HEK293T (cell line): ENCODE measurements at regions not wholly inside any gene's neighbourhood (a gene's known extent, or its start where the extent isn't known, plus 50 kb on each side); places are given as distances from the start of the nearest gene placed in this dataset.

ENCODE experiments used
- CTCF ChIA-PET: fragments of 350-600 bp; formaldehyde crosslinking; extraction: SDS; loops from one replicate; lab custom pipeline; 2021; ENCODE audit warnings: antibody characterized with exemption, inconsistent platforms; lab: Yijun Ruan, JAX
- POLR2A ChIA-PET: fragments of 350-600 bp; formaldehyde crosslinking; extraction: SDS; loops from one replicate; lab custom pipeline; 2020; ENCODE audit warnings: antibody characterized with exemption, inconsistent platforms; lab: Yijun Ruan, JAX
- DNase-seq: peaks from one replicate; pipeline ENCODE4 v3.0.0; 2012; ENCODE audit warnings: mixed read lengths; ENCODE audit errors: extremely low spot score
- ARNT ChIP-seq: fragments of 450-650 bp; IDR thresholded peaks from 2 replicates; pipeline ENCODE4 v1.6.1; 2017; ENCODE audit warnings: mild to moderate bottlenecking
- BHLHE40 ChIP-seq: fragments of 450-650 bp; IDR thresholded peaks from 2 replicates; pipeline ENCODE4 v1.6.1; 2016; ENCODE audit warnings: mild to moderate bottlenecking, moderate library complexity, borderline replicate concordance
- CTBP1 ChIP-seq: fragments of 450-650 bp; IDR thresholded peaks from 2 replicates; pipeline ENCODE4 v1.6.1; 2016; ENCODE audit warnings: borderline replicate concordance
- ELF4 ChIP-seq: fragments of 450-650 bp; IDR thresholded peaks from 2 replicates; pipeline ENCODE4 v1.6.1; 2017; ENCODE audit warnings: antibody characterized with exemption
- FOXA1 ChIP-seq: fragments of 450-650 bp; IDR thresholded peaks from 2 replicates; pipeline ENCODE4 v1.6.1; 2016; ENCODE audit warnings: mild to moderate bottlenecking
- FOXK2 ChIP-seq: fragments of 450-650 bp; IDR thresholded peaks from 2 replicates; pipeline ENCODE4 v1.6.1; 2016; ENCODE audit warnings: mild to moderate bottlenecking
- FOXM1 ChIP-seq: fragments of 450-650 bp; IDR thresholded peaks from 2 replicates; pipeline ENCODE4 v1.6.1; 2017; ENCODE audit warnings: mild to moderate bottlenecking, borderline replicate concordance
- HDGF ChIP-seq: fragments of 450-650 bp; IDR thresholded peaks from 2 replicates; pipeline ENCODE4 v1.6.1; 2017; ENCODE audit warnings: antibody characterized with exemption, borderline replicate concordance
- L3MBTL2 ChIP-seq: fragments of 450-650 bp; conservative IDR thresholded peaks from 2 replicates; pipeline ENCODE4 v1.6.1; 2016; ENCODE audit warnings: mild to moderate bottlenecking
- LEF1 ChIP-seq: fragments of 450-650 bp; IDR thresholded peaks from 2 replicates; pipeline ENCODE4 v1.6.1; 2017; ENCODE audit warnings: mild to moderate bottlenecking, borderline replicate concordance
- NFRKB ChIP-seq: fragments of 450-650 bp; IDR thresholded peaks from 2 replicates; pipeline ENCODE4 v1.6.1; 2016; ENCODE audit warnings: mild to moderate bottlenecking, moderate library complexity
- PKNOX1 ChIP-seq: fragments of 450-650 bp; IDR thresholded peaks from 2 replicates; pipeline ENCODE4 v1.6.1; 2016
- SP1 ChIP-seq: fragments of 450-650 bp; IDR thresholded peaks from 2 replicates; pipeline ENCODE4 v1.6.1; 2017
- SUZ12 ChIP-seq: fragments of 450-650 bp; IDR thresholded peaks from 2 replicates; pipeline ENCODE4 v1.6.1; 2016; ENCODE audit warnings: mild to moderate bottlenecking
- TARDBP ChIP-seq: fragments of 450-650 bp; IDR thresholded peaks from 2 replicates; pipeline ENCODE4 v1.6.1; 2016
- ZNF384 ChIP-seq: fragments of 450-650 bp; IDR thresholded peaks from 2 replicates; pipeline ENCODE4 v1.6.1; 2016

- no peak for TF ChIP-seq L3MBTL2
- no peak for TF ChIP-seq ELF4
- no peak for TF ChIP-seq ARNT
- DNase-seq = no peak
- ChIA-PET POLR2A (no interaction called here), CTCF (no interaction called here)
Measured at GRCh38 chr7:91455411-91455810, 191.2 kb downstream of the FZD1 start.

- CTCF ChIA-PET = interaction anchor here (0.6 kb wide), 1 partner anchor 313 kb away, joined by 3 read pairs; no protein-coding TSS in a partner anchor
- POLR2A ChIA-PET = no interaction called here
- DNase-seq = no peak
- TF ChIP-seq PKNOX1 (no peak), ZNF384 (no peak), NFRKB (no peak), FOXK2 (no peak), SP1 (no peak), SUZ12 (no peak), TARDBP (no peak), FOXA1 (no peak), BHLHE40 (no peak), CTBP1 (no peak)
Measured at GRCh38 chr7:91457208-91457607, 193.0 kb downstream of the FZD1 start.

GRCh38 chr7:91459539-91459938 is 195.3 kb downstream of the FZD1 start:
- CTCF ChIA-PET = no interaction called here
- no peak for TF ChIP-seq SUZ12
- no peak for TF ChIP-seq FOXK2
- TF ChIP-seq FOXA1 = no peak
- TF ChIP-seq LEF1 = no peak
- TF ChIP-seq SP1 = no peak
- TF ChIP-seq BHLHE40 = no peak
- no peak for TF ChIP-seq NFRKB
- TF ChIP-seq PKNOX1 = no peak
- TF ChIP-seq CTBP1 = no peak
- no peak for TF ChIP-seq ELF4
- no peak for TF ChIP-seq FOXM1
- no peak for TF ChIP-seq ARNT
- TF ChIP-seq TARDBP = no peak
- TF ChIP-seq ZNF384 = no peak
- no peak for TF ChIP-seq HDGF
- no peak for TF ChIP-seq L3MBTL2
- POLR2A ChIA-PET = no interaction called here
- DNase-seq = no peak

- no peak for TF ChIP-seq TARDBP
- no peak for TF ChIP-seq HDGF
- no peak for TF ChIP-seq ARNT
- no peak for TF ChIP-seq NFRKB
- TF ChIP-seq PKNOX1 = no peak
- no peak for TF ChIP-seq ELF4
- no peak for TF ChIP-seq BHLHE40
- no peak for TF ChIP-seq SUZ12
- TF ChIP-seq L3MBTL2 = no peak
- TF ChIP-seq ZNF384 = no peak
- no peak for TF ChIP-seq FOXA1
- TF ChIP-seq CTBP1 = no peak
- no peak for TF ChIP-seq LEF1
- TF ChIP-seq FOXM1 = no peak
- TF ChIP-seq FOXK2 = no peak
- TF ChIP-seq SP1 = no peak
- POLR2A ChIA-PET = no interaction called here
- DNase-seq = no peak
- CTCF ChIA-PET = no interaction called here
Measured at GRCh38 chr7:91462316-91462715, 198.1 kb downstream of the FZD1 start.

GRCh38 chr7:91463330-91463729 is 199.1 kb downstream of the FZD1 start:
- ChIA-PET CTCF (no interaction called here), POLR2A (no interaction called here)
- no peak for DNase-seq
- TF ChIP-seq CTBP1 = no peak
- no peak for TF ChIP-seq LEF1
- no peak for TF ChIP-seq ZNF384
- no peak for TF ChIP-seq ARNT
- no peak for TF ChIP-seq PKNOX1
- no peak for TF ChIP-seq NFRKB

GRCh38 chr7:91465595-91466061 is 201.4 kb downstream of the FZD1 start:
- TF ChIP-seq HDGF = no peak
- TF ChIP-seq BHLHE40 = no peak
- ChIA-PET POLR2A (no interaction called here), CTCF (no interaction called here)
- no peak for DNase-seq
